ENCODE measurements at regions not wholly inside any gene's neighbourhood (a gene's known extent, or its start where the extent isn't known, plus 50 kb on each side); places are given as distances from the start of the nearest gene placed in this dataset.

DNA sequence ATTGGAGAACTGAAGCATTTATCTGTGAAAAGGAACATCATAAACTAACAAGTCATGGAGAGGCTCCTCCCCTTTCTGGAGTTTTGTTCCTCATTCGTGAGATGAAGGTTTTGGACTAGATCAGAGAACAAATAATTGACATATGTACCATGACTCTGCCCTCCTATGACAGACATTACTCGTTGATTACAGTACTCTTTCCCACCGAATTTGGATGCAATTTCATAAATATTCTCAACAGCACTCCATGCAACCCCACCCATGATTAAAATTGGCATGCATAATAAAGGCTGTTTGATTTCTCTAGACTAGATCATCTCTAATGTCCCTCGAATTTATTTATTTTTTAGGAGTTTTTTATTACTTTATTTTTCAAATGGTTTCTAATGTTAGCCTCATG is 258.9 kb upstream of the LDB2 start:
- no peak for TF ChIP-seq EZH2 (IDR thresholded peaks at IDR 0.05; ENCODE audit: low read length)
- TF ChIP-seq, protein P1, sequence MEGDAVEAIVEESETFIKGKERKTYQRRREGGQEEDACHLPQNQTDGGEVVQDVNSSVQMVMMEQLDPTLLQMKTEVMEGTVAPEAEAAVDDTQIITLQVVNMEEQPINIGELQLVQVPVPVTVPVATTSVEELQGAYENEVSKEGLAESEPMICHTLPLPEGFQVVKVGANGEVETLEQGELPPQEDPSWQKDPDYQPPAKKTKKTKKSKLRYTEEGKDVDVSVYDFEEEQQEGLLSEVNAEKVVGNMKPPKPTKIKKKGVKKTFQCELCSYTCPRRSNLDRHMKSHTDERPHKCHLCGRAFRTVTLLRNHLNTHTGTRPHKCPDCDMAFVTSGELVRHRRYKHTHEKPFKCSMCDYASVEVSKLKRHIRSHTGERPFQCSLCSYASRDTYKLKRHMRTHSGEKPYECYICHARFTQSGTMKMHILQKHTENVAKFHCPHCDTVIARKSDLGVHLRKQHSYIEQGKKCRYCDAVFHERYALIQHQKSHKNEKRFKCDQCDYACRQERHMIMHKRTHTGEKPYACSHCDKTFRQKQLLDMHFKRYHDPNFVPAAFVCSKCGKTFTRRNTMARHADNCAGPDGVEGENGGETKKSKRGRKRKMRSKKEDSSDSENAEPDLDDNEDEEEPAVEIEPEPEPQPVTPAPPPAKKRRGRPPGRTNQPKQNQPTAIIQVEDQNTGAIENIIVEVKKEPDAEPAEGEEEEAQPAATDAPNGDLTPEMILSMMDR (optimal IDR thresholded peaks at IDR 0.05 in 1 of 3, IDR thresholded peaks at IDR 0.05 in 1 of 3, conservative IDR thresholded peaks at IDR 0.05 in 1 of 3; ENCODE audit: extremely low read depth in 1 of 3, insufficient read depth in 2 of 3, low read length in 3 of 3), result no peak

All from keratinocyte (primary cell).